Stimulated activated CD8-positive, alpha-beta memory T cell treated with anti-CD3 and anti-CD28 coated beads, Interleukin-15, amount 100 ng/mL, for 24 hours (primary cell): ENCODE measurements at regions not wholly inside any gene's neighbourhood (a gene's known extent, or its start where the extent isn't known, plus 50 kb on each side); places are given as distances from the start of the nearest gene placed in this dataset.

ENCODE experiments used
- DNase-seq: peaks from one replicate; pipeline ENCODE4 v3.0.0-alpha.2; 2020; ENCODE audit warnings: low read depth

- no peak for DNase-seq
These were observed 211.5 kb downstream of the MED10 start for GRCh38 chr5:6166698-6167394.

- DNase-seq, result no peak
These were observed 214.4 kb downstream of the MED10 start for GRCh38 chr5:6163913-6164312.

- no peak for DNase-seq
These were observed 216.2 kb downstream of the MED10 start for GRCh38 chr5:6162175-6162574.

GRCh38 chr5:6161257-6161656 lies 217.1 kb downstream of the MED10 start:
- DNase-seq, result no peak

- DNase-seq, result no peak
These were observed 218.4 kb downstream of the MED10 start for GRCh38 chr5:6159832-6160430.

GRCh38 chr5:6158974-6159831 lies 219.1 kb downstream of the MED10 start:
- no peak for DNase-seq

- DNase-seq, result no peak
These were observed 224.1 kb downstream of the MED10 start for GRCh38 chr5:6154216-6154615.

GRCh38 chr5:6146271-6146670 lies 232.1 kb downstream of the MED10 start:
- no peak for DNase-seq

- DNase-seq, result no peak
These were observed 232.6 kb downstream of the MED10 start for GRCh38 chr5:6145616-6146237.

GRCh38 chr5:6143523-6143922 lies 234.8 kb downstream of the MED10 start:
- no peak for DNase-seq

- no peak for DNase-seq
These were observed 236.0 kb downstream of the MED10 start for GRCh38 chr5:6142353-6142752.

GRCh38 chr5:6140219-6140618 lies 238.1 kb downstream of the MED10 start:
- no peak for DNase-seq

- no peak for DNase-seq
These were observed 242.4 kb downstream of the MED10 start for GRCh38 chr5:6135977-6136376.

GRCh38 chr5:6134281-6134680 lies 244.1 kb downstream of the MED10 start:
- DNase-seq, result no peak

- DNase-seq, result no peak
These were observed 252.6 kb downstream of the MED10 start for GRCh38 chr5:6125781-6126180.

- no peak for DNase-seq
These were observed 259.7 kb downstream of the MED10 start for GRCh38 chr5:6118691-6119090.

- DNase-seq, result no peak
These were observed 261.1 kb downstream of the MED10 start for GRCh38 chr5:6117212-6117611.

GRCh38 chr5:6115852-6116251 lies 262.5 kb downstream of the MED10 start:
- no peak for DNase-seq

GRCh38 chr5:6112538-6112937 lies 265.8 kb downstream of the MED10 start:
- DNase-seq, result no peak

GRCh38 chr5:6112125-6112524 lies 266.2 kb downstream of the MED10 start:
- no peak for DNase-seq

GRCh38 chr5:6111131-6111530 lies 267.2 kb downstream of the MED10 start:
- no peak for DNase-seq

GRCh38 chr5:6110441-6111005 lies 267.8 kb downstream of the MED10 start:
- no peak for DNase-seq
